ENCODE measurements at regions not wholly inside any gene's neighbourhood (a gene's known extent, or its start where the extent isn't known, plus 50 kb on each side); places are given as distances from the start of the nearest gene placed in this dataset.
A peak's percentile ranks its signal among the peaks of the same experiment; 100 is the strongest.

DNA sequence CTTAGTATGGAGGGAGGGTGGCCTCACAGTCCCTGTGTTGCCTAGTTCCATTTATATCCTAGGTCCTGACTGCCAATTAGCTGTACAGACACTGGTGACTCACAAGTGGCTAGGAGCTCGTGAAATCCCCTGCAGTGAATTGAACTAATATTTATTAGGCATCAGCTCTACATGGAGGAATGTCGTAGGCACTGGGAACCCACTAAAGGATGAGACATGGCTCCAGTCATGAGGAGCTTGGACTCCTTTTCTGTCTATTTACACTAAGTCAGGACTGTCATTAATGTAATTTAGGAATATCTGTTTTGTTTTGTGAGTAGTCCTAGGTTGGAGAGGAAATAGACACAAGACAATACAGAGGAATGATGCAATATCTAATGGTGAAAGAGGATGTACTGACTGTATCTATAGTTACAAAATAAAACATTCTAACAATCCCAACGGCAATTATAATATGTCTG, 67.7 kb downstream of the MID1IP1 start:
- dilution Hi-C loops (cut with HindIII; ENCODE audit: low sequenced_read_pairs, unreplicated experiment) = no loop called here
- Histone ChIP-seq H2AK5ac (ENCODE audit: low read depth, low read length) (0 out of 2 replicates have a peak overlapping the region, but pooled peaks have one; percentile 21), H4K8ac (ENCODE audit: low read depth in 2 of 2, low read length in 2 of 2) (peak overlapping the region in 1 of 2 experiments; percentile 48; a peak in 1 of 4 replicates), H3K56ac (ENCODE audit: extremely low read depth, insufficient read depth, low read length) (no peak overlapping the region), H3K9me1 (ENCODE audit: insufficient read depth, low read length) (no peaks in the 10 kb centered on the region), H3K9ac (ENCODE audit: low read depth, low read length) (no peak overlapping the region), H3K4me2 (ENCODE audit: low read depth, low read length) (peak overlapping the region; percentile 21; the same call in 1 of the 2 replicates), H4K91ac (ENCODE audit: insufficient read depth, low read depth, low read length) (no peak overlapping the region), H2BK120ac (ENCODE audit: low read depth, low read length) (0 out of 2 replicates have a peak overlapping the region, but pooled peaks have one; percentile 64), H2BK5ac (ENCODE audit: low read depth, low read length, poor library complexity, severe bottlenecking) (no peak overlapping the region), H3K18ac (ENCODE audit: low read depth, low read length) (no peak overlapping the region), H3K27me3 (ENCODE audit: control insufficient read depth, insufficient read depth, low read length) (no peaks in the 10 kb centered on the region; the same call in none of the 2 replicates), H3K27ac (ENCODE audit: insufficient read depth, low read length) (no peak overlapping the region), H3K36me3 (ENCODE audit: control insufficient read depth, insufficient read depth, low read length) (no peaks in the 10 kb centered on the region), H2BK15ac (ENCODE audit: low read depth, low read length) (no peak overlapping the region), H4K5ac (ENCODE audit: low read depth, low read length) (no peak overlapping the region), H3K23ac (ENCODE audit: low read depth, low read length) (no peak overlapping the region), H3K79me1 (ENCODE audit: low read depth in 1 of 2, low read length in 2 of 2) (no peaks in the 10 kb centered on the region), H3K9me3 (ENCODE audit: control insufficient read depth, insufficient read depth, low read length) (no peaks in the 10 kb centered on the region; the same call in 1 of the 2 replicates), H2AFZ (replicated peaks; ENCODE audit: low read length, poor library complexity) (no peak overlapping the region), H3K14ac (replicated peaks; ENCODE audit: low read depth, low read length) (no peak overlapping the region), H3K4me1 (ENCODE audit: control insufficient read depth, insufficient read depth, low read length) (peaks cover 4% of the 10 kb centered on the region; the same call in 1 of the 2 replicates), H3K4ac (ENCODE audit: low read depth, low read length) (0 out of 2 replicates have a peak overlapping the region, but pooled peaks have one; percentile 35), H3K4me3 (ENCODE audit: insufficient read depth, low read depth, low read length) (no peak overlapping the region), H2BK20ac (ENCODE audit: low read depth, low read length) (no peak overlapping the region), H4K20me1 (ENCODE audit: insufficient read depth, low read length) (no peaks in the 10 kb centered on the region), H2AK9ac (replicated peaks; ENCODE audit: low read depth, low read length, poor library complexity) (no peak overlapping the region)
- peak; percentile 77 for ATAC-seq (ENCODE audit: low read depth)
- TF ChIP-seq RFX5 (IDR thresholded peaks at IDR 0.05; ENCODE audit: low read depth, low read length) (peak; percentile 73), MXI1 (IDR thresholded peaks at IDR 0.05; ENCODE audit: borderline replicate concordance, low read depth, low read length) (no peak), POLR2A (IDR thresholded peaks at IDR 0.05; ENCODE audit: low read depth, low read length) (no peak), RAD21 (IDR thresholded peaks at IDR 0.05; ENCODE audit: low read length) (no peak), CEBPB (IDR thresholded peaks at IDR 0.05; ENCODE audit: low read depth, low read length) (peak; percentile 95)
- in situ Hi-C loops (cut with MboI; ENCODE audit: low sequenced_read_pairs) = no loop called here
- ChIA-PET POLR2A (ENCODE audit: unreplicated experiment) (no interaction called here), CTCF (no interaction called here)
- 17% methylated on average over 1 of the region's 3 CpGs; no CpG with 5 or more reads in 1 of the 2 experiments for WGBS, 2 experiments (ENCODE audit: extremely low coverage in 2 of 2, insufficient read length in 1 of 2)
- DNase-seq = peak; percentile 75
- intact Hi-C loops (cut with micrococcal nuclease) = no loop called here
- no TSS peak for BruUV-seq (replicated peaks)

All from IMR-90 (cell line).